Activated T-helper 2 cell treated with anti-CD3 and anti-CD28 coated beads, Interferon-gamma antibody, Interleukin-2, Interleukin-4, amounts not matched to agents 10 μg/mL and 5 μg/mL and 100 μg/mL, durations not matched to agents 14 hours and 24 hours and 36 hours (primary cell): ENCODE measurements at regions not wholly inside any gene's neighbourhood (a gene's known extent, or its start where the extent isn't known, plus 50 kb on each side); places are given as distances from the start of the nearest gene placed in this dataset.
"Not testable (repeated sequence)": the region's sequence is repeated elsewhere in the genome, so short reads cannot be mapped to it uniquely, and the experiment has no call there.

Experiments used
- DNase-seq: peaks from one replicate; pipeline ENCODE4 v3.0.0; 2021; ENCODE audit warnings: low spot score
- H3K27ac Mint-ChIP-seq: one replicate; pipeline ENCODE4 v1.8.0; 2021; ENCODE audit warnings: mixed read lengths
- H3K27me3 Mint-ChIP-seq: one replicate; pipeline ENCODE4 v1.8.0; 2021; ENCODE audit warnings: low read depth, mixed read lengths
- H3K36me3 Mint-ChIP-seq: one replicate; pipeline ENCODE4 v1.8.0; 2021; ENCODE audit warnings: low read depth, mixed read lengths
- H3K4me1 Mint-ChIP-seq: one replicate; pipeline ENCODE4 v1.8.0; 2021; ENCODE audit warnings: low read depth, mixed read lengths
- H3K4me3 Mint-ChIP-seq: one replicate; pipeline ENCODE4 v1.8.0; 2021; ENCODE audit warnings: low read depth, mild to moderate bottlenecking, moderate library complexity, mixed read lengths
- H3K9me3 Mint-ChIP-seq: one replicate; pipeline ENCODE4 v1.8.0; 2021; ENCODE audit warnings: mixed read lengths
- intact Hi-C: fragments of 100-400 bp; cut with micrococcal nuclease; formaldehyde crosslinking; loops from one replicate; pipeline ENCODE4 v1.15.1; 2023

DNA sequence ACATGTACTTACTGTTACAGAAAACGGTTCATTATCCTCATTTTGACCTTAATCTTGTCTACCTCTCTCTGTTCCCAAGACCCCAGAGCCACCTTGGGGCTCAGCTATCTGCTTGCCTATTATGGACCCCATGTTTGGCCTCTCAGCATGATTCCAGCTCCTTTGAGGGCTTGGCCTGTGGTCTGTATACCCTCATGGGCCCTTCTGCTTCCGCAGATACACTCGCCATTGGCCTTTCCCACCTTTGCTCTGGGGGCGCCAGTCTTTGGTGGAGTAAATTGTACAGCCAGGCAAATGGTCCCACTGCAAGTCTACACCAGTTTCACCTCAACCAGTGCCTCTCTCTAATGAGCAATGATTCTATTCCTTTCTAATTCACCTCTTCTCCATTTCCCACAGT lies 109.2 kb upstream of the ZNF746 start:
- peaks cover 87% of the 10 kb centered on the region for H3K36me3 Mint-ChIP-seq
- no peak overlapping the region for H3K27ac Mint-ChIP-seq
- H3K9me3 Mint-ChIP-seq = no peaks in the 10 kb centered on the region
- H3K27me3 Mint-ChIP-seq = no peaks in the 10 kb centered on the region
- intact Hi-C loops = no loop called here
- DNase-seq = no peak
- peaks cover 8% of the 10 kb centered on the region for H3K4me1 Mint-ChIP-seq
- no peak overlapping the region for H3K4me3 Mint-ChIP-seq

DNA sequence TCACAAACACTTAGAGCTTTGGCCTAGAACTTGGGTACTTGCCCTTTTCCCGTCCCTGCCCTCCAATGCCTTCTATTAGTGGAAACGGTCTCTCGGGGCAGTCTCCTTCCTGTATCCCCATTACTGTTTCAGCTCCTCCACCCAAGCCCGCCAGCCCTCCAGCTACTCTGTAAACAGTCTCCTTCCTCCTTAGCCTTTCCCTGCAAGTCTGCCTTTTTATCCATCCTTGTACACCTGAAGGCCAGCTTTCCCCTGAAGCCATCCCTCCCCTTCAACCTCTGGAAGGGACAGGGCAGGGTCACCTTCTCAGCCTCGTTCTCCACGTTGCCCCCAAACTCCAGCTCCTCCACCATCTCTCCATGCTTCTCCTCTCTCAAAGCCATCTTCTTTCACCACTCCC lies 108.1 kb upstream of the ZNF746 start:
- no peak for DNase-seq
- Mint-ChIP-seq H3K4me3 (no peak overlapping the region), H3K4me1 (peaks cover 16% of the 10 kb centered on the region), H3K27me3 (no peaks in the 10 kb centered on the region), H3K27ac (no peak overlapping the region), H3K9me3 (no peaks in the 10 kb centered on the region), H3K36me3 (peaks cover 88% of the 10 kb centered on the region)
- intact Hi-C loops = no loop called here

DNA sequence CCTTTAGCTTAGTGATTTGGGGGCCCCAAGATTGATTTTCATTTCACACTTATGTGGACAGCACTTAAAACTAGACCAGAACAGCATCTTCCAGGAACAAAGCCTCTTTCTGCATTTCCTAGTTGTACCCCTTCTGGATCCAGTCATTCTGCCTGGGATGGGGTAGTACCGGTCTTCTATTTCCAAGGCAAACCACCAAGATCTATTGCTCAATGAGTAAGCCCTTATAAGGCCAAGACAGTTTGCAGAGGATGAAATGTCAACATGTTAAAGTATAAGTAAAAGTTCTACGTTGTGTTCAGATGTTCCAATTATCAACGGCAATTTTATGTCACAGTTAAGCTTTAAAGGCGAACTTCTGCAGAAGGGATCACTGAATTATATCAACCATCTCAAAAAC lies 106.9 kb upstream of the ZNF746 start:
- intact Hi-C loops = loop anchor here (5.0 kb wide), 1 partner anchor 107 kb away; the partner anchor contains the start of gene ZNF746
- peaks cover 25% of the 10 kb centered on the region for H3K4me1 Mint-ChIP-seq
- H3K27me3 Mint-ChIP-seq = no peaks in the 10 kb centered on the region
- no peaks in the 10 kb centered on the region for H3K9me3 Mint-ChIP-seq
- H3K27ac Mint-ChIP-seq = no peak overlapping the region
- DNase-seq = no peak
- H3K36me3 Mint-ChIP-seq = peaks cover 86% of the 10 kb centered on the region
- H3K4me3 Mint-ChIP-seq = no peak overlapping the region

GRCh38 chr7:149600669-149601330 lies 103.2 kb upstream of the ZNF746 start:
- intact Hi-C loops = loop anchor here (1.0 to 5.0 kb wide), 3 partner anchors 21 to 103 kb away; partner anchors contain the start of gene ZNF746
- peaks cover 29% of the 10 kb centered on the region for H3K4me1 Mint-ChIP-seq
- peak; percentile 57 for DNase-seq
- H3K36me3 Mint-ChIP-seq = peaks cover 81% of the 10 kb centered on the region
- H3K27ac Mint-ChIP-seq = peak overlapping the region; percentile 61
- H3K9me3 Mint-ChIP-seq, H3K27me3 Mint-ChIP-seq, H3K4me3 Mint-ChIP-seq: not testable (repeated sequence)

DNA sequence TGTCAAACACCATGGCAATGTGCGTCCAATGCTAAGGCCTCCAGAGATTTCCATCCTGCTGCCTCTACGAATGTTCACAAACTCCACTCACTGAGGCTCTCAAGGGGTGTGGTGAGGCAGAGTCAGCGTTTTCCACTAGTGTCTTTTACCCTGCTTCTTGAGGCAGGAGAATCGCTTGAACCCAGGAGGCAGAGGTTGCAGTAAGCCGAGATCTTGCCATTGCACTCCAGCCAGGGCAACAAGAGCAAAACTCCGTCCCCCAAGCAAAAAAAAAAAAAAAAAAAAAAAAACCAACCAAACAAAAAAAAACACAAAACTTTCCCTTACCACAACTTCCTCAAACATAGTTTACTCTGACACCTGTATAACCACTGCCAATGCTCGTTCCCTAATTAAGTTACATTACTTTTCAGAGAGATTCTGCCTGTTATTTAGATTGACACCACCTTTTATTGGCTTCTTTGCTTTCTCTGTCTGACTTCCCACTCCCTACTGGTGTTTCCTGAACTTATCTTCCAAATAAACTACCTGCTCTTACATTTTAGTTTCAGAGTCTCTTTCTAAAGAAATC lies 102.1 kb upstream of the ZNF746 start:
- no peaks in the 10 kb centered on the region for H3K27me3 Mint-ChIP-seq
- peak overlapping the region; percentile 68 for H3K4me3 Mint-ChIP-seq
- peaks cover 83% of the 10 kb centered on the region for H3K36me3 Mint-ChIP-seq
- peaks cover 28% of the 10 kb centered on the region for H3K4me1 Mint-ChIP-seq
- peak overlapping the region; percentile 62 for H3K27ac Mint-ChIP-seq
- no peak for DNase-seq
- intact Hi-C loops = loop anchor here (1.0 to 5.0 kb wide), 2 partner anchors 25 to 102 kb away; partner anchors contain the start of gene ZNF746
- H3K9me3 Mint-ChIP-seq = no peaks in the 10 kb centered on the region

DNA sequence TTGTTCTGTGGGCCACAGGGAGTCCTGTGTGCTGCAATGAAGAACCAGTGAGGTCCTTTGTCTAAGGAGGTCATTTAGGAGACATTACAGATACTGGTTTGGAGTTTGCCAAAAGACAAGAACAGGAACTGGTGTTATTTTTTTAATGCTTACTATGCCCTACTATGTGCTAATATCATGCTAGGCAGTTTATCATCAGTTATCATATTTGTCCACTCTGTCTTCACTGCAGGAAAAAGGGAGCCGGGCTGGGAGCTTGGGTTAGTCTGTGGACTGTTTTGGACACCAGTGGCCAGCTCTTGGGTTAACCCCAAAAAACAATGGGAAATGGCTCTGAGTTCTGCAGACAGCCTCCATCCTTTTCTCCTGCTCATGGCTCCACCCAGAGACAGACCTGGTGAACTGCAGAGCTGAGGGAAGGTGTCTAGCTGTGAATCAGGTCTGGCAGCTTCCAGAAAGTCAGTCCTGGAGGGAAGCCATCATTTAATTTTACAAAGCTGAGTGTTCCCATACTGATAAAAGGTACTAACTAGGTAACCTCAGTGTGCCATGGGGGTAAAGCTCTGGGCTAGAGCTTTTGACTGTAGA lies 101.2 kb upstream of the ZNF746 start:
- peaks cover 78% of the 10 kb centered on the region for H3K36me3 Mint-ChIP-seq

GRCh38 chr7:149597789-149598188 lies 100.2 kb upstream of the ZNF746 start:
- intact Hi-C loops = not testable (repeated sequence)

More for the DNA sequence above, 101.2 kb upstream of the ZNF746 start:
- intact Hi-C loops = no loop called here
- peaks cover 28% of the 10 kb centered on the region for H3K4me1 Mint-ChIP-seq
- H3K27me3 Mint-ChIP-seq = no peaks in the 10 kb centered on the region
- no peak for DNase-seq
- no peak overlapping the region for H3K27ac Mint-ChIP-seq
- H3K4me3 Mint-ChIP-seq = no peak overlapping the region
- no peaks in the 10 kb centered on the region for H3K9me3 Mint-ChIP-seq

DNA sequence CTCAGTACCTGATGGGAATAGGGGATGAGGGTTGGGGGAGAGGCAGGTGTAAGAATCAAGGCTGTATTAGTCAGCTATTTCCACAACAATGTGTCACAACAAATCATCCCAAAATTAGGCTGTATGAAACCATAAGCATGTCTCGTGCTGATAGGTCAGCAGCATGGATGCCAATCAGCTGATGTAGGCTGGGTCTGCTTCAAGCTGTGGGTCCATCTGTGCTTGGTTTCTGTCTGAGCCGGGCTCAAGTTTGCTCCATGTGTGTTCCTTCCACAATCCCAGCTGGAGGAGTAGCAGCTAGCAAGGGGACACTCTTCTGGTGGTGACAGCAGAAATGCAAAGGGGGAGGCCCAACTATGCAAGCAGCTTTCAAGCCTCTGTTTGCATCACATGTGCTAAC lies 97.9 kb upstream of the ZNF746 start:
- Mint-ChIP-seq H3K4me1 (peaks cover 16% of the 10 kb centered on the region), H3K4me3 (no peak overlapping the region), H3K27ac (no peak overlapping the region), H3K27me3 (no peaks in the 10 kb centered on the region), H3K9me3 (no peaks in the 10 kb centered on the region), H3K36me3 (peaks cover 64% of the 10 kb centered on the region)
- intact Hi-C loops = no loop called here
- DNase-seq = no peak

More at GRCh38 chr7:149597789-149598188, 100.2 kb upstream of the ZNF746 start:
- H3K27ac Mint-ChIP-seq, H3K9me3 Mint-ChIP-seq, H3K27me3 Mint-ChIP-seq, H3K4me3 Mint-ChIP-seq, DNase-seq: not testable (repeated sequence)
- Mint-ChIP-seq H3K4me1 (peaks cover 26% of the 10 kb centered on the region), H3K36me3 (peaks cover 70% of the 10 kb centered on the region)

DNA sequence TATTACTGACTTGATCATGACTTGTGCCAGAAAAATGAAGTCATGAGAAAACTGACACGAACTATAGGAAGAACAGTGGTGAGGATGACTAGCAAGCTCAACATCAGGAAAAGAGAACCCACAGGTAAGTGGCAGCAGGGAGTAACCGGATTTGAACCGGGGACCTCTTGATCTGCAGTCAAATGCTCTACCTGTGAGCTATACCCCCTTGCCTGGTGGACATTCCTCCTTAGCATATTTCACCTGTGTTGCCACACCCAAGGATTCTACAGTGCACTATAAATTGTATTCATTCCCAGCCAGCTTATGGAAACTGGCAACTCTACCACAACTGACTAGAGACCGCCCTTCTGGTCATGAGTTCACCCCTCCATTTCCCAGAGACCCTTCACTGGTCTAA lies 97.5 kb upstream of the ZNF746 start:
- intact Hi-C loops = no loop called here
- H3K27me3 Mint-ChIP-seq = no peaks in the 10 kb centered on the region
- H3K4me3 Mint-ChIP-seq = no peak overlapping the region
- no peak for DNase-seq
- H3K27ac Mint-ChIP-seq = no peak overlapping the region
- H3K36me3 Mint-ChIP-seq = peaks cover 67% of the 10 kb centered on the region
- H3K4me1 Mint-ChIP-seq = peaks cover 13% of the 10 kb centered on the region
- H3K9me3 Mint-ChIP-seq = no peaks in the 10 kb centered on the region

- Mint-ChIP-seq H3K4me1 (no peaks in the 10 kb centered on the region), H3K27me3 (no peaks in the 10 kb centered on the region), H3K27ac (no peak overlapping the region), H3K9me3 (no peaks in the 10 kb centered on the region), H3K4me3 (no peak overlapping the region), H3K36me3 (peaks cover 74% of the 10 kb centered on the region)
- no peak for DNase-seq
- intact Hi-C loops = no loop called here
Observed at GRCh38 chr7:149588930-149589329, 91.3 kb upstream of the ZNF746 start.

DNA sequence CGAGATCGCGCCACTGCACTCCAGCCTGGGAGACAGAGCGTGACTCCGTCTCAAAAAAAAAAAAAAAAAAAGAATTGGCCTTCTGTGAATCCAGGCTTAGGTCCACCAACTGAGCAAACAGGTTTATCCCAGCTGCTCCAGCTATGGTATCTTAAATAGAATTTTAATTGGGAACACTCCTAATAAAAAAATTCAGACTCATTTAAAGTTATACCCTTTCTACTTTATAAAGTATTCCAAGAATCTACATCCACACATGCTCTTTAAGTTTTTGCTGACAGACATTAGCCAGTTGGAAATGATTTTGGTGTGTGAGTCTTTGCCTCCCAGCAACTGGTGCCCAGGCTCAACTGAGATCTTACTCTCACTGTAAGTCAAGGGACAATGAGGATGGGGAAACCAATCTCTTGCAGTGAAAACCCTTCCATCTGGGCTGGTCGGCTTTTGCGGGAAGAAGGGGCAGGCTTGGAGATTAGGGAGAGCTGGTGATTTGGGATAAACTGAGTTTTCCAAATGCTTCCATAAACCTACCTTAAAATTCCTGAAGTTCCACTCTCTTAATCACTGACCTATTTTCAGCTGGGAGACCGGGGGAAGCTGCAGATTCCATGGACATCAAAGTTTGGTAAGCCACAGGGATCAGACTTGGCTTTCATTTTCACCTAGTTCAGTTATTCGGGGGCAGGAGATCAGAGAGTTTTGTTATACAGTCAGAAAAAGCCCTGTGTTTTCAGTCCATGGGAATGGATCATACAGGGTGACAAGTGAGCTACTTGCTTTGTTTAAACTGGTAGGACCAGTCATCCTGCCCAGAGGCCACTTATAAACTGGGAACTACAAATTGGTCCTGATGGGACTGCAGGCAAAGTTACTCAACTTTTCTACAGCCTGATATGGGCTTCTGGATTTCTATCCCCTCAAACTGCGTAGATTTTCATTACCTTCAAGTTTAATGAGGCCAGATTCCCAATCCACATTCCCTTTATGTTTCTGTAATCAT lies 89.3 kb upstream of the ZNF746 start:
- H3K4me1 Mint-ChIP-seq = no peaks in the 10 kb centered on the region
- no peak for DNase-seq
- peaks cover 4% of the 10 kb centered on the region for H3K9me3 Mint-ChIP-seq
- H3K27me3 Mint-ChIP-seq = no peaks in the 10 kb centered on the region
- H3K27ac Mint-ChIP-seq = no peak overlapping the region
- no peak overlapping the region for H3K4me3 Mint-ChIP-seq
- H3K36me3 Mint-ChIP-seq = peaks cover 87% of the 10 kb centered on the region
- intact Hi-C loops = no loop called here

GRCh38 chr7:149584530-149584929 lies 86.9 kb upstream of the ZNF746 start:
- peaks cover 87% of the 10 kb centered on the region for H3K36me3 Mint-ChIP-seq
- H3K4me3 Mint-ChIP-seq = no peak overlapping the region
- no peaks in the 10 kb centered on the region for H3K27me3 Mint-ChIP-seq

More at GRCh38 chr7:149584530-149584929, 86.9 kb upstream of the ZNF746 start:
- intact Hi-C loops = no loop called here
- H3K27ac Mint-ChIP-seq = no peak overlapping the region
- DNase-seq = no peak
- H3K4me1 Mint-ChIP-seq = peaks cover 3% of the 10 kb centered on the region
- H3K9me3 Mint-ChIP-seq = peaks cover 16% of the 10 kb centered on the region
